HG03060 (cell line): ENCODE measurements at regions not wholly inside any gene's neighbourhood (a gene's known extent, or its start where the extent isn't known, plus 50 kb on each side); places are given as distances from the start of the nearest gene placed in this dataset.

Experiments used
- ATAC-seq: cut with Tn5 transposase; IDR thresholded peaks from one replicate; pipeline ENCODE4 v1.9.1; 2021; ENCODE audit warnings: low read depth, moderate number of reproducible peaks; ENCODE audit not compliant: unreplicated experiment

DNA sequence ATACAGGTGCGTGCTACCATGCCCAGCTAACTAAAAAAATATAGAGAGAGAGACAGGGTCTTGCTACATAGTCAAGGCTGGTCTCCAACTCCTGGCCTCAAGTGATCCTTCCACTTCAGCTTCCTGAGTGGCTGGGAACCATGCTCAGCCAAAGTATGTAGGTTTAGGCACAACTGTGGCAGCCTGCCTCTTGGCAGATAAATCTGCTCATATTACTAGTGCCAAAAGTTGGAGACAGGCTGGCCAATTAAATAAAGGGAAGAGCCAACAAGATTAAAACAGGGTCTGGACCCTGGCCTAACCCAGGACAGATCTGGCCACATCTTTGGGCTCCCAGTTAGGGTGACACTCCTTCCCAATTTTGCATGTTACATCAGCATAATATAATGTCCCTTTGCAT lies 151.7 kb downstream of the CBLN1 start:
- no peak for ATAC-seq

DNA sequence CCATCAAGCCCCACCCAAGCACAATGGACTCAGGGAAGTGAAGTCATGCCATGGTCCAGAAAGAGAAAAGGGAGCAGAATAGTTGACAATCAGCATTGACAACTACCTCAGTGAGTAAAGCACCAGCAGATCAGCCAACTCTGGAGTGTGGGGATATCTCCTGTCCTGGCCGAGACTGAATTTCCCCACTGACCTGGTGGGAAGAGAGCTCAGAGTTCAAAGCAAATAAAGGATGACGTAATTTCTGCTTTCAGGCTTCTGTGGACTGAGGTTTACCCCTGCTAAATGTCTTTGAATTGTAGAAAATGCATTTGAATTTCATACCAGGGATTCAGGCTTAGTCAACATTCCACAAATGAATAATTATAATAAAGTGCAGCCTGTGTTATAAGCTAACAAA lies 152.9 kb downstream of the CBLN1 start:
- no peak for ATAC-seq

DNA sequence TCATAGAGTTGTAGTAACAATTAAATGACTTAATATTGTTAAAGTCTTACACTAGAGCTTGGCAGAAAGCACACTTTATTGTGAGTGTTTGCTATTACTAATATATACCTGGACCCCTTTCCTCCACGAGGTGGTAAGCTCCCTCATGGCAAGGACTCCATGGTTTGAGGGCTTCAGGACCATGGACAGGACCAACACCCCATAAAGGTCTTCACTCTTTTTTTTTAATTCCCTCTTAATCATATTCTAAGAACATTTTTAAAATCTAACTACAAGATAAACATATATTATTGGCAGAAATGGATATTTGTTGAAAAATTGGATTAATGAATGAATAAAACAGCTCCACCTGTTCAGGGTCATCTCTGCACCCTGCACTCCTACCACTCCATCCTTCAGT lies 154.5 kb downstream of the CBLN1 start:
- no peak for ATAC-seq

DNA sequence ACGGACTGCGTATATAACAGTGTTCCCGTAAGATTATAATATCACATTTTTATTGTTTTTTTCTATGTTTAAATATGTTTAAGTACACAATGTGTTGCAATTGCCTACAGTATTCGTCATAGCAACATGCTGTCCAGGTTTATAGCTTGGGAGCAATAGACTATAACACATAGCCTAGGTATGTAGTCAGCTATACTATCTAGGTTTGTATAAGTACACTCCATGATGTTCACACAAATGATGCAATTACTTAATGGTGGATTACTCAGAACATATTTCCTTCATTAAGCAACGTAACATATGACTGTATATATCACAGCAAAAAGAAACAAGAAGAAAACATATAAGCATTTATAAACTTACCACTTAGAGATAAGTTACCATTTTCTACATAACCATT lies 160.0 kb downstream of the CBLN1 start:
- no peak for ATAC-seq

DNA sequence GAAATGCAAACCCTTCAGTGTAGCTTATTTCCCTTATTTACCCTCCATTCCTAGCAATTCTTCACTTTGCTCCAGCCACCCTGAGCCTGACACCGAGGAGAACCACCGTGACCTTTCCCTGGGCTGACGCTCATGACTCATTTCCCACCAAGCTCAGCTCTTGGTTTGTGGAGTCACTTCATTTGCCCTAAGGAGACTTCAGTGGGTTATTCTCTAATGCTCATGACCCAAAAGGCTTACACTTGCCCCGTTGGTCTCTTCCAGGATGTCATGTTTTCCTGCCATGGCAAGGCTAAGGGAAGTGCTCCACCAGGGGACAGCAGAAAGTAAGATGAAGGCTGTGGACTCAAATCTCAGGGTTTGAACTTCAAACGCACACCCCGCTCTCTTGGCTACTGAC lies 161.0 kb downstream of the CBLN1 start:
- ATAC-seq, result no peak

DNA sequence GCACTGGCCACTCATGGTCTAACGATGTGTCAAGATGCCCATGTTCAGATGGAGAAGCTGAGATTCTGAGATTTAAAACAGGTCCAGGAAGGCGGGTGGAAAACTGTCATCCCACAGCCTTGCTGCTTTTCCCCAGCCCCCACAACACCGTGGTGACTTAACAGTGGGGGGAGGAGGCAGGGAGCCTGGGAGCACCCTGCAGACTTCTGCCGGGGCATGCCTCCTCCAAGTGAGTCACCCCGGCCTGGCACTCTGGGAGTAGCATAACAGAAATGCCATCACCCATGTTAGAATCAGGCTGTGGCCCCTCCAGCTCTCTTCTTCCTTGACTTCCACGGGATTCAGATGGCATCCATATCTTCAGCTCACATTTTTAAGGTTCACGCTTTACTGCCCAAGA lies 164.8 kb downstream of the CBLN1 start:
- ATAC-seq, result no peak

DNA sequence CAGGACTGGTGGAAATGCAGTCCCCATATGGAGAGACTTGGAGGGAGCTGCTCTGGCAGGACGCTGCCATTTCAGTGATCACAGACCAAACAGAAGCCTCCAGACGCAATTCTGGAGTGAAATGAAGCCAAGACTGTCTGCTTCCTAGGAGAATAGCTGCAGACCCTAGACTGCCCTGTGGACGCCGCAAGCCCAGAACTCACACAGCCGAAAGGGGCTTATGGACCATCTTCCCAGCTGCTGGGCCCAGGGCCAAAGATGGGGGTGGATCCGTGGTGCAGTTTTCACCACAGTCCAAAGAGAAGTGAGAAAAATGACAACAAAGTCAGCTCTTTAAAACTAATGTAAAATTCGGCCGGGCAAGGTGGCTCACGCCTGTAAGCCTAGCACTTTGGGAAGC lies 165.7 kb downstream of the CBLN1 start:
- no peak for ATAC-seq

DNA sequence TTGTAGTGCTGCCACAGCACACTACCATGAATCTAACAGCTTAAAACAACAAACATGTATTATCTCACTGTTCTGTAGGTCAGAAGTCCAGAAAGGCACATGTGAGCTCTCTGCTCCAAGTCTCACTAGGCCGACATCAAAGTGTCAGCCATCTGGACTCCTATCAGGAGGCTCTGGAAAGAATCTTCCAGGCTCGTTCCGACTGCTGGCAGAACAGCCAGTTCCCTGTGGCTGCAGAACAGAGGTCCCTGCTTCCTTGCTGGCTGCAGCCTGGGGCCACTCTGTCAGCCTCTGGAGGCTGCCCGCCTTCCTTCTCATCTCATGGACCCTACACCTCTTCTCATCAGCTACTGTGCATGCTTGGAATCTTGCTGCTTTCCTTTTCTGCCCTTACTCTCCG lies 168.9 kb downstream of the CBLN1 start:
- no peak for ATAC-seq

DNA sequence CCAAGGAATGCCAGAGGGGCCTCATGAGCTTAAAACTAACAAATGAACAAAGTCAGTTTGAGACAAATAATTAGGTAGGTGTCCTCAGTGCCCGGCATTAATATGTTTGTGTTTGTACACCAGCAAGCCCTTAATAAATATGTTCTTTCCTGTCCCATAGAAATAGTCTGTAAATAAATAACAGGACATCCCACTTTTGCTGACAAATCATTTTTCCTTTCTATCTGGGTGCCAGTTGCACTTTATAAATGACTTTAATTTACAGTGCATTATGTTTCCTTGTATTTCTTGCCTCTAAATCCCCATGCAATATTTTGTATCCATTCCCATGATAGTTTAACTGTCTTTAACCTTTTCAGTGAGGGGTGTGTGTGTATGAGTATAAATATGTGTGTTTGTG lies 170.3 kb downstream of the CBLN1 start:
- no peak for ATAC-seq

DNA sequence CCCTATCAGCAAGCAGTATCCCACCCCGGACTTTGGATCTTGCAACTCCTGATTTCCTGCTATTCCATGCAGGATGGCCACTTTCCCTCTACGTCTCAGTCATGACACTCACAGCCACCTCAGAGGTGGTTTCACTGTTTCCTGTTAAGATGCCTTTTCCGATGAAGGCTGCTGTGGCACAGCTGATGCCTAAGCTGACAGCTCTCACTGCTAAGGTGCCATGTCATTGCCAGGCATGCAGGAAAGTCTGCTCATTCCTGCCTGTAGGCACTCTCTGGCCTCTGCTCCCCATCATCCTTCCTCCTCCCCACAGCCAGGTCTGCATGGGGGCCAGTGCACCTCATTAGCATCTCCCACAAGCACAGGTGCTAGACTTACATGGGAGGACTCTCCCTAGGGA lies 173.0 kb downstream of the CBLN1 start:
- no peak for ATAC-seq

DNA sequence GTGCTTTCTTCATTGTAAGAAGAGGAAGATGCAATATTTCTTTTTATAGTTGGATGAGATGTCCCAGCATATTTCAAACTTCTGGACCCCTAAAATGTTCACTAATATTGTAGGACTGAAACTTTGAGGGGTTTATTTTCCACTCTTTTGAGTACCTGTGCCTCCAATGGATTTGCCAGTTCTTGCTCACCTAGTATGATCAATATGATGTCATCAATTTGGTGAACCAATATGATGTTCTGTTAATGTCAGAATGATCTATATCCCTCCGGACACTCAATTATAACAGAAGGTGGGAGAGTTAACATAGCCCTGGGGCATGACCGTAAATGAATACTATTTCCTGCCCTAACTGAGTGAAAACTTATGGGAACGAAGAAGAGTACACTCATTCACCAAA lies 178.3 kb downstream of the CBLN1 start:
- ATAC-seq, result no peak

DNA sequence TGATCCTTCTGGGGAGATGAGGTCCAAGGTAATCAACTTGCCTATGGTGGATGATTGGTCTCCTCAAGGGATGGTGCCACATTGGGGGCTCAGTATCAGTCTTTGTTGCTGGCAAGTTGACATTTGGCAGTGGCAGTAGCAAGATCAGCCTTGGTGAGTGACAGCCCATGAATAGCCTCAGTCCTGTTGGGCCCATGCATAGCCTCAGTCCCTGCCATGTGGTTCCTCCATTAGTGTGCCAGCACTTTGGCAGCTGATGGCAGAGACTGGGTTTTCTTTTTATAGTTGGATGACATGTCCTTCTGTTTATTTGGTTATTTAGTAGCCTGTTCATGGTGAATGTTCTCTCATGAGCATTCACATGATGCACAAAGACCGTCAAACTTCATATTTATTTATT lies 179.6 kb downstream of the CBLN1 start:
- no peak for ATAC-seq

DNA sequence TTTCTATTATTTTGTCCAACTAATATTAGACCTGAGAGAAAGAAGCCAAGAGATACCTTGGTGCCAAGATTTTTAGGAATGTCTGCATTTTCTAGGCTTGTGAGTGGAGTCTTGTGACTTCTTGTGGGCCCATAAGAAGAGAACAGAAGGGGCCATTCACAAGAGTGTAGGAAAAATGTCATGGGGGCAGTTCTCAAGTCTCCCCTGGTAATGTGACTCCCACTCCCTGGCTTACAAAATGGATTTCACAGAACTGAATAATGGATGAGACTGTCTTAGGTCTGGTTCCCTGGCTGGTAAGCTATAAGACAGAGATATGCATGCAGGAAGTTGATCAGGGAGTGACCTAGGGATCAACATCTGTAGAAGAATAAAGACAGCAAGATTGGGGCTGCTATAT lies 181.3 kb downstream of the CBLN1 start:
- ATAC-seq, result no peak

DNA sequence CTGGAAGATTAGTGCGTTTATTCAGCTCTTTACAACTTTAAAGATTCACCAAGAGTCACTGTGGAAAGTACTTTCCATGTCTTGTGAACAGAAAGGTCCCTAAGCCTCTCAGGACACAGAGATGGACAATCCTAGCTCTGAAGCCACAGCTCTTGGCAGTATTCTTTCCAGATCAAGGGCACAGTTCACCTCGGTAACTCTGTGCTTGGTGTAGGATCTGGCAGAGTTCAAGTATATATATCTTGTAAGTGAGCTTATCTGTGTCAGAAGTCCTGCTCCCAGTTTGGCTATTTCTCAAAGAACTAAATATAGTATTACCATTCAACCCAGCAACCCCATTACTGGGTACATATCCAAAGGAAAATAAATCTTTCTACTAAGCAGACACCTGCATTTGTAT lies 183.7 kb downstream of the CBLN1 start:
- ATAC-seq, result no peak

DNA sequence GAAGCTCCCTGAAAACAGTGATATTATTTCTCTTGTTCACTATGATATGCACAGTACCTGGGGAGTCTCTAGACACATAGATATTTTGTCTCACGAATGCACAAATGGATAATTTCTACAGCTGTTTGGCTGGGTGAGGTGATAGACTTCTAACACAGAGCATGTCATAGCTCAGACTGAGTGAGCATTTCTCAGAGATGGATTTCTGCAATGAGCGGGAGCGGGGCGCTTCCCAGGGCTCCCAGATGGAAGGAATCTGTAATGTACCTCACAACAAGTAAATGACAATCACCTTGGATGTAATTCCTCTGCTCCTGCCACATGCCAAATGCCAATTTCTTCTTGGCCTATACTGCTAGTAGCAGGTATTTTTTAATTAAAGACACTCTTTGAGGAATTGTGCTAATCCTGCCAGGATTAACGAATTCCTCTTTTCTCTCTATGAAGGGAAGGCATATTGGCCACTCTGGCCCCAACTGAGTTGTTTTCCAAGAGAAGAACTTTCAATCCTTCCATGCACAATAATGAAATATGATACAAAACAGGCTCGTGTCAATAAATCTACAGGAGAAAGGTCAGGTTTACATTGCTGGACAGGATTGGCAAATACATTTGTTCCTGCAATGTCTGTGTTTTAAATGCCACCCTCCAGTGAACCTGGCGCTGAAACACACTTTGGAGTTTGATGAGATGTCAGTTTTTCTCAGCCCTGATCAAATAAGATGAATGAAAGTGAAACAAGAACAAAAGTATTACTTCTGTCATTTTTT lies 185.3 kb downstream of the CBLN1 start:
- no peak for ATAC-seq

DNA sequence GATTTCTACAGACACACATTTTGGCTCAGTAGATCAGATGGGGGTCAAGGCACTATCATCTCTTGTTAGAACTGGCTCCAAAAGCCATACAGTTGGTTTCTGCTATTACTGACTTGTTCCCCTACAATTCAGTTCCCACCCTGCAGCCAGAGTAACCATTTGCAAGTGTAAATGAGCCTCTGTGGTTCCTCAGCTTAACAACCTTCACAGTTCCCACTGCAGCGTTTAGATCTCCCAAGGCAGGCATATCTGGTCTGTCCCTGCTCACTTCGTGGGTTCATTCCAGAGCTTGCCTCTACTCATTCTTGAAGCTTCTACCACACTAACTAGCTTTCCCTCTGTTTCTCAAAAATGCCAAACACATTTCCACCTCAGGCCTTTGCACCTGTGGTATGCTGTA lies 186.1 kb downstream of the CBLN1 start:
- no peak for ATAC-seq

DNA sequence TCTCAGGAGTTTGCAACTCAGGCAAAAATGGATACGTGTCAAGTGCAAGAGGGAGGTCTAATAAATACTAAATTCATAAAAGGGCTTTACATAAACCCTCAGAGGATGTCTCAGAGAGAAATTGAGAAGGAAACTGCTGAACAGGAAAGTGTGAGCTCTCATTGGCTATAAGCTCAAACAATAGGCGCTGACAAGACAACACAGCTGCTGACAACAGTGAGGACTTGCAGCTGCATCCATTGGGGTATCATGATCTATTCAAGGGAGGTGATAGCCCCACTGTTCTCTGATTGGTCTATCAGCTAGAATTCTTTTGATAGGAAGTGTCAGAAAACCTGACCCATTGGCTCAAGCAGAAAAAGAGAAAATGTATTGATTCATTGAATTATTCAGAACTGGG lies 187.2 kb downstream of the CBLN1 start:
- no peak for ATAC-seq

DNA sequence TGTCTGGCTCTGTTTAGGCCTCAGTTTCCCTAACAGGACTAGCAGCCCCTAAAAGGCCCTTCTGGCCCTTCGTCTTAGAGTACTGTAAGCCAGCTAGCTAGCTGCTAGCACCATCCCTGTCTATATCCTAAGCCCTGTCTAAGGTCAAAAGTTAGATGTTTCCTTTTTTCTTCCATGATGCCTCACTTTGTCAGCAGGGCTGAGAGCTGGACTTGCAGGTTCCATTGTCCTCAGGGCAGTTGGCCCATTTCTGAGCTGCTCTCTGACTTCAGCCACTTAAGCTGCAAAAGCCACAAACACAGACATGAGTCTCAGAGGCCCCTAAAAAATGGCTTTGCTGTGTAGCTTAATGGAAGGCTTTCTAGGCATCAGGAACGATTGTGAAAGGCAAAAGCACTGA lies 187.7 kb downstream of the CBLN1 start:
- no peak for ATAC-seq

DNA sequence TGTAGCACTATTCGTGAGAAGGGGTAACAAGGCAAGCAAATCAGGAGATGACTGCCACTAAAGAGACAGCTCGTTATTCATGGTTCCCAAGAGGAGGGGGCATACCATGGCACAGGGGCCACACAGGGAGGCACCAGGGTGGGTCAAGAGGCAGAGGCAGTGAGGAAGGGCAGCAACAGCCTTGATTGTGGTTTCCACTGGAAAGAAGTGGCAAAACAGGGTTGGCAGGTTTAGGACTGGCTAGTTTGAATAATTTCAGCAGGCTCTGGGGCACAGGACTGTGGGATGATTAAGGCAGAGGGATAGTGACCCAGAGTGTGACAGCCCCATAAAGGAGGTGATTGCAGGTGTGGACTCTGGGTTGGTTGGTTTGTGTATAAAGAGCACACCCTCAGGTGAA lies 188.9 kb downstream of the CBLN1 start:
- ATAC-seq, result no peak

DNA sequence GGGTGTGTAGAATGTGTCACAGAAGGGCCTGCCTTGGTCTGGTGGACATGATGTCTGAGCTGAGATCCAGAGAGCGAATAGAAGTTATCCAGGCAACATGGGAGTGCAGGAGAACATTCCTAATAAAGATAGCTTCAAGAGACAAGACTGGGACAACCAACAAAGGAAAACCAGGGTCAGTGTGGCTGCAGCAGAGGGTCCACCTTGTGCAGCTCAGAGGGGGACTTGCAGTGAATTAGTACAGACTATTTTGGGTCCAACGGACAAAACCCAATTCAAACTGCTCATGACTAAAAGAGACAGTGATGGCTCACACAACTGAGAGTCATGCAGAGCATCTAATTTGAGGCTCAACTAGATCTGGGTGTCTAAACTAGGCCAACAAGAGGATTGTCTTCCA lies 192.1 kb downstream of the CBLN1 start:
- no peak for ATAC-seq

DNA sequence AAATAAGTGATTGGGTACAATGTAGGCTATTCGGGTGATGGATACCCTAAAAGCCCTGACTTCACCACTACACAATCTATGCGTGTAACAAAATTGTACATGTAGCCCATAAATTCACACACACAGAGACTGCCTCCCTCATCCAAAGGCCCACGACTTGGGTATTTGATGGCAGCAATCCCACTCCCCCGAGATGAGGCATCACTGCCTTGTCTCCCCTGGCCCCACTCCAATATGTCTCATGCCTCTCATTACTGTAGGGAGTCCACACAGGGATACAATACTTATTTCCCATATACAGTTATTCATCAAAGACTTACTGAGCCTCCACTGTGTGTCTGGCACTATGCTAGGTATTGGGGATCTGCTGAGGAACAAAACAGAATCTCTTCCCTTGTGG lies 192.6 kb downstream of the CBLN1 start:
- ATAC-seq, result no peak

DNA sequence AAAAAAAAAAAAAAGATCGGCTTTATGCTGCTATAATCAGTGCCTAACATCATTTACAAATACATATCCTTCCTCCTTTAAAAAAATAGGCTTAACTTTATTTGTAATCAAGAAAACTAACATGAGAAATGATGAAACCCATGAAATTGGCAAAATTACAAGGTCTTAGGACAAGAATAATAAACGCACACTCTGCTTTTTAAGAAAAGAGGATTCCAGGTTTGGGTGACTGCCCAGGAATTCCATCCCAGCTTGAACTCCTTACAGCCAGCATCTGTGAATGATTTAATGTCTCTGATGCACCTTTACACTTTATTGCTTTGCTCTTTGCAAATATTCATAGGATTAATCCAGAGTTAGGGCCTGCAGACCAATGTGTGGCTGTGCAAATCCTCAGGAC lies 196.0 kb downstream of the CBLN1 start:
- no peak for ATAC-seq
